ENCODE measurements at regions not wholly inside any gene's neighbourhood (a gene's known extent, or its start where the extent isn't known, plus 50 kb on each side); places are given as distances from the start of the nearest gene placed in this dataset.
"Not testable (repeated sequence)": the region's sequence is repeated elsewhere in the genome, so short reads cannot be mapped to it uniquely, and the experiment has no call there.

DNA sequence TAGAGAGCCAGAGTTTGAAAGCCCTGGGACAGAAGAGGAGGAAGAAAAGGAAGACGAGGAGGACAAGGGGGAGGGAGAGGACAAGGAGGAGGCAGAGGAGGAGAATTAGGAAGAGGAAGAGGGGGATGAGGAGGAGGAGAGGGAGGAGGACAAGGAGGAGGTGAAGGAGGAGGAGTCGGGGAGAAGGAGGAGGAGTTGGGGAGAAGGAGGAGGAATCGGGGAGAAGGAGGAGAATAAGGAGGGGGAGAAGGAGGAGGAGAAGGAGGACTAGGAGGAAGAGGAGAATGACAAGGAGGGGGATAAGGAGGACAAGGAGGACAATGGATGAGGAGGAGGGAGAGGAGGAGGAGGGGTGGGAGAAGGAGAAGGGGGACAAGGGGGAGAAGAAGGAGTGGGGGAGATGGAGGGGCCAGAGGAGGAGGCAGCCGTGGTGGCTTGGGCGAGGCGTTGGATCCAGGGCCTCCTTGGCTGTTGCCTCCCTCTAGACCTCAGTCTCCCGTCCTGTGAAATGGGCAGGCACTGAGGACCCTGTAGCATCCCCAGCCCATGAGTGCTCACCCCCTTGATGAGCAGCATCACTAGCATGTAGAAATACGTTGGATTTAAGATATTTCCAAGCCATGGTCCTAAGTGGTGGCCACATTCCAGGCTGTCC, 179.6 kb downstream of the LMLN start:
- H3K36me3 Mint-ChIP-seq; H3K27ac ChIP-seq (ENCODE audit: low read depth in 1 of 2, low read length in 2 of 2); H2AFZ ChIP-seq (ENCODE audit: insufficient read depth, low read depth, low read length, poor library complexity, severe bottlenecking); H3K4me3 ChIP-seq (replicated peaks in 1 of 3; ENCODE audit: low read depth in 2 of 3, low read length in 3 of 3); H3K9ac ChIP-seq (ENCODE audit: insufficient read depth, low read length, poor library complexity, severe bottlenecking); H3K27me3 Mint-ChIP-seq (ENCODE audit: low read depth in 3 of 3); H3K27me3 ChIP-seq (ENCODE audit: control insufficient read depth in 2 of 2, insufficient read depth in 2 of 2, low read length in 2 of 2); H3K4me3 Mint-ChIP-seq; H3K9me3 Mint-ChIP-seq; H3K79me2 ChIP-seq (ENCODE audit: insufficient read depth, low read length); H3K4me2 ChIP-seq (replicated peaks; ENCODE audit: extremely low read depth, low read length, poor library complexity, severe bottlenecking); intact Hi-C loops (cut with micrococcal nuclease); H3K36me3 ChIP-seq (replicated peaks in 1 of 2; ENCODE audit: control insufficient read depth in 1 of 2, insufficient read depth in 2 of 2, low read length in 2 of 2); H3K27ac Mint-ChIP-seq; H3K9me3 ChIP-seq (replicated peaks in 1 of 2; ENCODE audit: control insufficient read depth in 1 of 2, insufficient read depth in 1 of 2, low read length in 2 of 2); DNase-seq; H3K4me1 Mint-ChIP-seq; H3K4me1 ChIP-seq (ENCODE audit: control insufficient read depth in 1 of 2, insufficient read depth in 2 of 2, low read length in 2 of 2); H4K20me1 ChIP-seq (ENCODE audit: insufficient read depth, low read length): not testable (repeated sequence)
- WGBS (ENCODE audit: insufficient coverage): 55% methylated on average over 2 of the region's 8 CpGs

DNA sequence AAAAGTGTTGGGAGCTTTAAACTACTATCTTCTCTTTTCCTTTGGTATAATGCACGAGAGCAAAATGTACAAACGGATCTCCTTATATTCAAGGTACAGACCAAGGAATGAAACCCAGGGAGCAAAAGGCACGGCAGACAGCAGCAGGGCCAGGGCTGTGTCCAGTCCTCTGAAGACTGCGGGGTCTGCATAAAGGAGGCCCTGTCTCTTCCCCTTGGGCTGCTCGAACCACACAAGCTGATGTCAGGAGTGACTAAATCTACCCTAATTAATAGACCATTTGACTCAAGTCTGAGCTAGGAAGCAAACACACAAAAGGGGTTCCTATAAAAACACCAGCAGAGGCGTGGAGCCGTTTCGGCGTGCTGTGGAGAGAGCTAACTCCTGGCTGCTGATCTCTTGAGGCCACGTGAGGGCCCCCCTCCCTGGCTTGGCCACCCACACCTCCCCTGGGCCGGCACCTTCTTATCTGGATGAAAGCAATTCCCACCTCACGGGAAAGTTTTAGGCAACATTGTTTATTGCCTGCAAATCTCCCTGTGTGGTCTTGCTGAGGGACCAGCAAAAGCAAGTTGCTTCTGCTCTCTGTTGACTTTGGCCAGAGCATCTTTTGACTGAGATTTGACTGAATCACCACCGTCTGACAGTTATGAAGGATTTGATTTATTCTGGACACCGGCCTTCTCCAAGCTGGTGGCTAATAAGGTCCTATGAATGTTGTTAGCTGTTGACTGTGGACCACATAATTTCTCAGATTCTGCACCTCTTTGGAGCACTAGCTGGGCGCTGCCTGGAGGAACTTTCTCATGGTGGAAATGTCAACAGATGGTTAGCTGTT, 183.5 kb downstream of the LMLN start:
- H3K4me3 Mint-ChIP-seq; H2AFZ ChIP-seq (ENCODE audit: insufficient read depth, low read depth, low read length, poor library complexity, severe bottlenecking); H3K4me3 ChIP-seq (replicated peaks in 1 of 3; ENCODE audit: low read depth in 2 of 3, low read length in 3 of 3); intact Hi-C loops (cut with micrococcal nuclease); DNase-seq; H3K27ac ChIP-seq (ENCODE audit: low read depth in 1 of 2, low read length in 2 of 2); H3K27me3 ChIP-seq (ENCODE audit: control insufficient read depth in 2 of 2, insufficient read depth in 2 of 2, low read length in 2 of 2); H3K36me3 ChIP-seq (replicated peaks in 1 of 2; ENCODE audit: control insufficient read depth in 1 of 2, insufficient read depth in 2 of 2, low read length in 2 of 2); H3K4me2 ChIP-seq (replicated peaks; ENCODE audit: extremely low read depth, low read length, poor library complexity, severe bottlenecking); H3K36me3 Mint-ChIP-seq; H3K9me3 ChIP-seq (replicated peaks in 1 of 2; ENCODE audit: control insufficient read depth in 1 of 2, insufficient read depth in 1 of 2, low read length in 2 of 2); H3K9ac ChIP-seq (ENCODE audit: insufficient read depth, low read length, poor library complexity, severe bottlenecking); H3K27ac Mint-ChIP-seq; H4K20me1 ChIP-seq (ENCODE audit: insufficient read depth, low read length); H3K9me3 Mint-ChIP-seq; H3K79me2 ChIP-seq (ENCODE audit: insufficient read depth, low read length); H3K27me3 Mint-ChIP-seq (ENCODE audit: low read depth in 3 of 3): not testable (repeated sequence)
- H3K4me1 ChIP-seq (ENCODE audit: control insufficient read depth in 1 of 2, insufficient read depth in 2 of 2, low read length in 2 of 2): peaks cover 12 to 13% of the 10 kb centered on the region in 2 donors
- peaks cover 18% of the 10 kb centered on the region for H3K4me1 Mint-ChIP-seq
- 93% methylated on average over 7 of the region's 15 CpGs for WGBS (ENCODE audit: insufficient coverage)

DNA sequence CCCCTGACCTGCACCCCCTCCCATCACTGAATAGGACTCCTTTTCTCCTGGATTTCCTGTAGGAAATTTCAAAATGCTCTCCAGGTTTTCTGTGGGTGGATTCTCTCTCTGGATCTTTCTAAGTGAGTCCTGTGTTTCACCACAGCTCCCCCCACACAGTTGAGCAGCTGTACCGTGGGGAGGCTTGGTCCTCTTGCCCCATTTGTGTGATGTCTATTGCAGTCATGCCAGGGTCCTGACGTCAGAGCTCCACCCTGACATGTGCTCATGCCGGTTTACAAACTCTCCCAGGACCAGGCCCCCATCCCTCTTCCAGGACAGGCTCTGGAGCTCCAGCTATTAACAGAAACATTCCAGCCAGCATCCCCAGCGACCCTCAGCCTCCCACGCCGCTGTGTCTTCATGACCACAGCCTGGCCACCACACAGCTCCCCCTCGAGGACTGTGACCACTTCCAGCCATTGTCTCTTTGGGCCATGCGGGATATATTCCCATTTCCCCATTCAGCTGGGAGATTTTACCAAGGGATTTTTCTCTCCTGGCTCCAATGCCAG, 185.3 kb downstream of the LMLN start:
- peaks cover 17 to 25% of the 10 kb centered on the region in 2 donors for H3K4me1 ChIP-seq (ENCODE audit: control insufficient read depth in 1 of 2, insufficient read depth in 2 of 2, low read length in 2 of 2)
- H3K27me3 ChIP-seq (ENCODE audit: control insufficient read depth in 2 of 2, insufficient read depth in 2 of 2, low read length in 2 of 2); H4K20me1 ChIP-seq (ENCODE audit: insufficient read depth, low read length); H3K27ac ChIP-seq (ENCODE audit: low read depth in 1 of 2, low read length in 2 of 2); H3K9me3 Mint-ChIP-seq; H3K27me3 Mint-ChIP-seq (ENCODE audit: low read depth in 3 of 3); H3K4me3 ChIP-seq (replicated peaks in 1 of 3; ENCODE audit: low read depth in 2 of 3, low read length in 3 of 3); H2AFZ ChIP-seq (ENCODE audit: insufficient read depth, low read depth, low read length, poor library complexity, severe bottlenecking); H3K79me2 ChIP-seq (ENCODE audit: insufficient read depth, low read length); H3K4me3 Mint-ChIP-seq; intact Hi-C loops (cut with micrococcal nuclease); H3K36me3 Mint-ChIP-seq; H3K9ac ChIP-seq (ENCODE audit: insufficient read depth, low read length, poor library complexity, severe bottlenecking); H3K36me3 ChIP-seq (replicated peaks in 1 of 2; ENCODE audit: control insufficient read depth in 1 of 2, insufficient read depth in 2 of 2, low read length in 2 of 2); H3K4me2 ChIP-seq (replicated peaks; ENCODE audit: extremely low read depth, low read length, poor library complexity, severe bottlenecking); H3K9me3 ChIP-seq (replicated peaks in 1 of 2; ENCODE audit: control insufficient read depth in 1 of 2, insufficient read depth in 1 of 2, low read length in 2 of 2): not testable (repeated sequence)
- Mint-ChIP-seq H3K4me1 (peaks cover 30% of the 10 kb centered on the region), H3K27ac (peak overlapping the region in 4 of 7 donors; percentile 0 to 90 (median 81))
- no CpG with 5 or more reads among the region's 8 CpGs for WGBS (ENCODE audit: insufficient coverage)
- DNase-seq: peak in 2 of 3 donors; percentile 6 to 53

DNA sequence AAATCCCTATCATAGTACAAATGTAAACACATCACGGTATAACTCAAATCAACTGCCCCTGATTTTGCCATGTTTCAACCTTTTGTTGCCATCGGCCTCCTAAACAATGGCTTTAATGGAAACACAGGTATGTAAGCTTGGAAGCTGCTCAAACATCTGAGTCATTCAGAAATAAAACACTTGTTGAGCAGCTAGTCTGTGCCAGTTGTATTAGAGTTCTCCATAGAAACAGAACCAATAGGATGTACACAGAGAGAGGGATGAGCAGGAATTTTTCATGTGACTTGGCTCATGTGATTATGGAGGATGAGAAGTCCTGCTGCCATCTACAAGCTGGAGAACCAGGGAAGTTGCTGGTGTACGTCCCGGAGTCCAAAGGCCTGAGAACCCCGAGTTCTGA, 186.1 kb downstream of the LMLN start:
- intact Hi-C loops (cut with micrococcal nuclease); H3K36me3 ChIP-seq (replicated peaks in 1 of 2; ENCODE audit: control insufficient read depth in 1 of 2, insufficient read depth in 2 of 2, low read length in 2 of 2); H3K36me3 Mint-ChIP-seq; H3K79me2 ChIP-seq (ENCODE audit: insufficient read depth, low read length); H3K9me3 ChIP-seq (replicated peaks in 1 of 2; ENCODE audit: control insufficient read depth in 1 of 2, insufficient read depth in 1 of 2, low read length in 2 of 2); H4K20me1 ChIP-seq (ENCODE audit: insufficient read depth, low read length); H3K9ac ChIP-seq (ENCODE audit: insufficient read depth, low read length, poor library complexity, severe bottlenecking); H3K27ac ChIP-seq (ENCODE audit: low read depth in 1 of 2, low read length in 2 of 2); H3K27me3 ChIP-seq (ENCODE audit: control insufficient read depth in 2 of 2, insufficient read depth in 2 of 2, low read length in 2 of 2); H3K9me3 Mint-ChIP-seq; H2AFZ ChIP-seq (ENCODE audit: insufficient read depth, low read depth, low read length, poor library complexity, severe bottlenecking); H3K4me2 ChIP-seq (replicated peaks; ENCODE audit: extremely low read depth, low read length, poor library complexity, severe bottlenecking); H3K4me3 Mint-ChIP-seq; H3K27ac Mint-ChIP-seq; H3K27me3 Mint-ChIP-seq (ENCODE audit: low read depth in 3 of 3); DNase-seq; H3K4me3 ChIP-seq (replicated peaks in 1 of 3; ENCODE audit: low read depth in 2 of 3, low read length in 3 of 3): not testable (repeated sequence)
- H3K4me1 Mint-ChIP-seq: peaks cover 34% of the 10 kb centered on the region
- H3K4me1 ChIP-seq (ENCODE audit: control insufficient read depth in 1 of 2, insufficient read depth in 2 of 2, low read length in 2 of 2): peaks cover 24 to 30% of the 10 kb centered on the region in 2 donors
- WGBS (ENCODE audit: insufficient coverage): no CpG with 5 or more reads among the region's 5 CpGs

All from CD14-positive monocyte (primary cell).